GM12878 (cell line): ENCODE measurements at regions not wholly inside any gene's neighbourhood (a gene's known extent, or its start where the extent isn't known, plus 50 kb on each side); places are given as distances from the start of the nearest gene placed in this dataset.

Source experiments
- ATAC-seq: fragments of 200-7000 bp; cut with Tn5 transposase; 3 replicates; pipeline ENCODE4 v1.9.1; 2020; ENCODE audit warnings: mild to moderate bottlenecking, moderate library complexity
- BruUV-seq: library from RNA; stranded (reverse); fragments of 400-500 nt; replicated peaks from 2 replicates; lab custom pipeline; 2021; lab: Mats Ljungman, UMichigan
- CTCF ChIA-PET: fragments of 300-600 bp; sonication (Branson Sonifier 250); formaldehyde crosslinking; extraction: SDS; loops from one replicate; lab custom pipeline; 2021; ENCODE audit warnings: inconsistent platforms; lab: Yijun Ruan, JAX
- POLR2A ChIA-PET: fragments of 350-600 bp; formaldehyde crosslinking; extraction: SDS; loops from one replicate; lab custom pipeline; 2021; ENCODE audit warnings: inconsistent platforms; lab: Charles Lee
- RAD21 ChIA-PET: fragments of 300-600 bp; sonication (Branson Sonifier 250); formaldehyde crosslinking; loops from one replicate; lab custom pipeline; 2023; ENCODE audit warnings: antibody characterized with exemption; ENCODE audit not compliant: unreplicated experiment; lab: Charles Lee
- SMC1A ChIA-PET: fragments of 300-600 bp; sonication (Branson Sonifier 250); formaldehyde crosslinking; loops from one replicate; lab custom pipeline; 2023; ENCODE audit not compliant: unreplicated experiment, uncharacterized antibody; lab: Charles Lee
- DNase-seq: peaks from one replicate; pipeline ENCODE4 v3.0.0-alpha.2; 2011; ENCODE audit warnings: low read depth, low spot score
- FAIRE-seq: peaks from 3 replicates; lab custom pipeline; 2011; peaks lifted over from hg19 to GRCh38; lab: Jason Lieb, UNC
- H2AFZ ChIP-seq: 2 replicates; pipeline ENCODE4 v1.6.0; 2011; ENCODE audit warnings: low read depth, low read length, control low read depth; ENCODE audit not compliant: control insufficient read depth
- H3K27ac ChIP-seq: 2 replicates; pipeline ENCODE4 v1.5.1; 2011; ENCODE audit warnings: control low read depth; ENCODE audit not compliant: control insufficient read depth, insufficient read depth
- H3K27me3 ChIP-seq, 2 experiments: replicated peaks in 1 of 2; 2 replicates each; pipeline versions ENCODE4 v1.6.0 to v1.6.1; 2011; ENCODE audit warnings: low read length in 1 of 2; ENCODE audit not compliant: control insufficient read depth in 2 of 2, insufficient read depth in 2 of 2
- H3K36me3 ChIP-seq, 2 experiments: 2 replicates each; pipeline ENCODE4 v1.5.1; 2011; ENCODE audit warnings: low read length in 1 of 2; ENCODE audit not compliant: control insufficient read depth in 2 of 2, insufficient read depth in 2 of 2
- H3K4me1 ChIP-seq: 2 replicates; pipeline ENCODE4 v1.6.1; 2011; ENCODE audit warnings: mild to moderate bottlenecking, low read length, moderate library complexity, mixed read lengths; ENCODE audit not compliant: control insufficient read depth, insufficient read depth
- H3K4me2 ChIP-seq: 2 replicates; pipeline ENCODE4 v1.6.0; 2011; ENCODE audit warnings: control low read depth; ENCODE audit not compliant: control insufficient read depth, insufficient read depth
- H3K4me3 ChIP-seq: fragments of 200-600 bp; sonication (generic); 2 replicates; pipeline ENCODE4 v1.5.1; 2016
- H3K79me2 ChIP-seq: 2 replicates; pipeline ENCODE4 v1.6.0; 2011; ENCODE audit warnings: low read length; ENCODE audit not compliant: control insufficient read depth, insufficient read depth
- H3K9ac ChIP-seq: 2 replicates; pipeline ENCODE4 v1.8.0; 2011; ENCODE audit warnings: low read length, control low read depth, mixed read lengths; ENCODE audit not compliant: control insufficient read depth, insufficient read depth
- H3K9me3 ChIP-seq: replicated peaks from 3 replicates; pipeline ENCODE4 v1.5.1; 2011; ENCODE audit warnings: mild to moderate bottlenecking, low read length; ENCODE audit not compliant: control insufficient read depth, insufficient read depth
- H4K20me1 ChIP-seq: 2 replicates; pipeline ENCODE4 v1.6.0; 2011; ENCODE audit not compliant: control insufficient read depth, insufficient read depth
- CBX5 ChIP-seq: sonication (generic); IDR thresholded peaks from 2 replicates; pipeline ENCODE4 v1.6.1; 2016; ENCODE audit warnings: low read depth, moderate library complexity, mild to moderate bottlenecking, inconsistent platforms
- CREB1 ChIP-seq: IDR thresholded peaks from 2 replicates; pipeline ENCODE4 v1.6.1; 2012; ENCODE audit warnings: low read depth, mild to moderate bottlenecking, inconsistent platforms
- E4F1 ChIP-seq: fragments of 450-650 bp; IDR thresholded peaks from 2 replicates; pipeline ENCODE4 v1.6.1; 2018; ENCODE audit warnings: borderline replicate concordance, mild to moderate bottlenecking; ENCODE audit not compliant: partially characterized antibody
- HDAC6 ChIP-seq: fragments of 200-600 bp; sonication (generic); IDR thresholded peaks from one replicate; pipeline ENCODE4 v1.8.0; 2017; ENCODE audit warnings: antibody characterized with exemption; ENCODE audit not compliant: unreplicated experiment
- PKNOX1 ChIP-seq: fragments of 450-650 bp; IDR thresholded peaks from 2 replicates; pipeline ENCODE4 v1.6.1; 2016; ENCODE audit warnings: mild to moderate bottlenecking
- POLR2AphosphoS2 ChIP-seq: IDR thresholded peaks from 2 replicates; pipeline ENCODE4 v1.6.1; 2011; ENCODE audit warnings: low read depth, mild to moderate bottlenecking, low read length, improper control_type of control experiment, moderate library complexity
- SREBF1 ChIP-seq: IDR thresholded peaks from 2 replicates; pipeline ENCODE4 v1.6.1; 2012; ENCODE audit warnings: mild to moderate bottlenecking, low read length
- TCF3 ChIP-seq: IDR thresholded peaks from 2 replicates; pipeline ENCODE4 v1.6.1; 2012; ENCODE audit warnings: low read depth, mild to moderate bottlenecking, low read length, borderline replicate concordance; ENCODE audit not compliant: insufficient read depth
- USF2 ChIP-seq: IDR thresholded peaks from 2 replicates; pipeline ENCODE4 v1.6.1; 2011; ENCODE audit warnings: low read depth, low read length, improper control_type of control experiment, borderline replicate concordance
- WRNIP1 ChIP-seq: IDR thresholded peaks from 2 replicates; pipeline ENCODE4 v1.6.1; 2011; ENCODE audit warnings: low read depth, low read length, improper control_type of control experiment, borderline replicate concordance
- ZNF207 ChIP-seq: fragments of 450-650 bp; IDR thresholded peaks from 2 replicates; pipeline ENCODE4 v1.6.1; 2014; ENCODE audit warnings: antibody characterized with exemption, mild to moderate bottlenecking, borderline replicate concordance
- ZNF384 ChIP-seq: IDR thresholded peaks from 2 replicates; pipeline ENCODE4 v1.6.1; 2012; ENCODE audit warnings: low read depth, mild to moderate bottlenecking, low read length, improper control_type of control experiment, borderline replicate concordance
- WGBS: methylation state at CpG from one replicate; pipeline ENCODE4 v1.1.6; 2016; ENCODE audit warnings: low lambda C conversion rate; ENCODE audit not compliant: insufficient replicate concordance, insufficient coverage; ENCODE audit errors: missing lambda C conversion rate; 5-methylcytosine and 5-hydroxymethylcytosine counted together
- in situ Hi-C: fragments of 300-500 bp; cut with MboI; formaldehyde crosslinking; loops from 9 replicates; pipeline ENCODE4 v1.14.3; 2018; ENCODE audit warnings: mixed read lengths
- intact Hi-C: fragments of 100-400 bp; cut with micrococcal nuclease; formaldehyde crosslinking; loops from one replicate; pipeline ENCODE4 v1.14.2; 2022; ENCODE audit not compliant: unreplicated experiment
- TF ChIP-seq, protein P1 (sequence below): IDR thresholded peaks from 2 replicates; pipeline ENCODE4 v1.6.1; 2012; ENCODE audit warnings: improper control_type of control experiment, low read depth, low read length; ENCODE audit not compliant: insufficient replicate concordance

DNA sequence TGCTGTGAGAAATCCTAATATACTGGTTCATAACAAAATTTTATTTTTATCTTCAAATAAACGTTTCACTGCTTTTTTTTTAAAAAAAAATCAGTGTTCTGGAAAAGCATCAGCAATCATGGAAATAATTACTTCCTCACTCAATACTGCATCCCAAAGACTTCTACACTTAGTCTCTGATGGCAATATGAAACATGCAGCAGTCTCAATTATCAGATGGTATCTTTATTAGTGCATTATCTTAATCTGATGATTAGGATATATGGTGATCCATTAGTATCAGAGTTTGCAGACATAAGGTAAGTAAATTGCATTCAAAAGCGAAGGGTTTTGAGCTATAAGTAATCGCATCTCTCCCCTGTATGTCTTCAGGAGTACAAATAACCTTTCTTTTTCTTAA, 218.3 kb upstream of the EDNRB start (continued):
- TF ChIP-seq E4F1 (no peak), ZNF384 (no peak), PKNOX1 (no peak), WRNIP1 (no peak), SREBF1 (no peak)

DNA sequence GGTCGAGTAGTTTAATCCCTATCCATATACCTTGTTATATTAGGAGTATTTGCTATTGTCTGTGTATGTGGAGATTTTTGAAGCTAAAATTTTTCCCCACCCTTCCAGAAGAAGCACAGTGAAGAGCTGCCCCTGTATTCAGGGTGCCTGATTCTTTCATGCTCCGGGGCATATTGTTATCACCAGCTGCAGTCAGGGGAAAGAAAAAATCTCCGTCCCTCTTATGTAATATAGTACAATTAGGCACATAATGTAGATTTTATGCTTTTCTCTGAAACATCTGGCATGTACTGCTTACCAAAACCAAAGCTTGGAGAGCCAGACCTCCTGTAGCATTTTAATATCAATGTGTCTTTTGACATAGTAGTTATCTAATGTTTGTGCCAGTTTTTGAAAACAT, 214.9 kb upstream of the EDNRB start:
- no peaks in the 10 kb centered on the region for H3K4me1 ChIP-seq
- CTCF ChIA-PET, result interaction anchor here (1.6 to 5.0 kb wide), 2 partner anchors 12 to 845 kb away, joined by 5 to 22 read pairs; no protein-coding TSS in a partner anchor
- H2AFZ ChIP-seq, result no peak overlapping the region
- H4K20me1 ChIP-seq, result no peaks in the 10 kb centered on the region
- SMC1A ChIA-PET, result interaction anchor here (0.7 to 1.3 kb wide), 5 partner anchors 12 to 1258 kb away, joined by 3 read pairs; no protein-coding TSS in a partner anchor
- intact Hi-C loops, result loop anchor here (10.0 kb wide), 5 partner anchors 261 to 1191 kb away; no protein-coding TSS in a partner anchor
- POLR2A ChIA-PET, result no interaction called here
- H3K27me3 ChIP-seq, result no peaks in the 10 kb centered on the region; a peak in 1 of 4 replicates
- ATAC-seq (no peak), DNase-seq (no peak), FAIRE-seq (no peak)
- H3K27ac ChIP-seq, result no peak overlapping the region
- H3K36me3 ChIP-seq, result no peaks in the 10 kb centered on the region
- 15% methylated on average over 3 of the region's 3 CpGs for WGBS
- H3K4me2 ChIP-seq, result no peak overlapping the region
- no TSS peak for BruUV-seq
- H3K9me3 ChIP-seq, result no peaks in the 10 kb centered on the region
- H3K79me2 ChIP-seq, result no peaks in the 10 kb centered on the region
- no peak overlapping the region for H3K9ac ChIP-seq
- in situ Hi-C loops, result no loop called here
- H3K4me3 ChIP-seq, result no peak overlapping the region
- RAD21 ChIA-PET, result interaction anchor here (0.8 to 0.9 kb wide), 2 partner anchors 102 to 108 kb away, joined by 3 read pairs; no protein-coding TSS in a partner anchor
- TF ChIP-seq USF2 (no peak), CBX5 (no peak), ZNF207 (no peak), HDAC6 (no peak), SREBF1 (no peak), POLR2AphosphoS2 (no peak), CREB1 (no peak), TCF3 (no peak)
- TF ChIP-seq, protein P1, sequence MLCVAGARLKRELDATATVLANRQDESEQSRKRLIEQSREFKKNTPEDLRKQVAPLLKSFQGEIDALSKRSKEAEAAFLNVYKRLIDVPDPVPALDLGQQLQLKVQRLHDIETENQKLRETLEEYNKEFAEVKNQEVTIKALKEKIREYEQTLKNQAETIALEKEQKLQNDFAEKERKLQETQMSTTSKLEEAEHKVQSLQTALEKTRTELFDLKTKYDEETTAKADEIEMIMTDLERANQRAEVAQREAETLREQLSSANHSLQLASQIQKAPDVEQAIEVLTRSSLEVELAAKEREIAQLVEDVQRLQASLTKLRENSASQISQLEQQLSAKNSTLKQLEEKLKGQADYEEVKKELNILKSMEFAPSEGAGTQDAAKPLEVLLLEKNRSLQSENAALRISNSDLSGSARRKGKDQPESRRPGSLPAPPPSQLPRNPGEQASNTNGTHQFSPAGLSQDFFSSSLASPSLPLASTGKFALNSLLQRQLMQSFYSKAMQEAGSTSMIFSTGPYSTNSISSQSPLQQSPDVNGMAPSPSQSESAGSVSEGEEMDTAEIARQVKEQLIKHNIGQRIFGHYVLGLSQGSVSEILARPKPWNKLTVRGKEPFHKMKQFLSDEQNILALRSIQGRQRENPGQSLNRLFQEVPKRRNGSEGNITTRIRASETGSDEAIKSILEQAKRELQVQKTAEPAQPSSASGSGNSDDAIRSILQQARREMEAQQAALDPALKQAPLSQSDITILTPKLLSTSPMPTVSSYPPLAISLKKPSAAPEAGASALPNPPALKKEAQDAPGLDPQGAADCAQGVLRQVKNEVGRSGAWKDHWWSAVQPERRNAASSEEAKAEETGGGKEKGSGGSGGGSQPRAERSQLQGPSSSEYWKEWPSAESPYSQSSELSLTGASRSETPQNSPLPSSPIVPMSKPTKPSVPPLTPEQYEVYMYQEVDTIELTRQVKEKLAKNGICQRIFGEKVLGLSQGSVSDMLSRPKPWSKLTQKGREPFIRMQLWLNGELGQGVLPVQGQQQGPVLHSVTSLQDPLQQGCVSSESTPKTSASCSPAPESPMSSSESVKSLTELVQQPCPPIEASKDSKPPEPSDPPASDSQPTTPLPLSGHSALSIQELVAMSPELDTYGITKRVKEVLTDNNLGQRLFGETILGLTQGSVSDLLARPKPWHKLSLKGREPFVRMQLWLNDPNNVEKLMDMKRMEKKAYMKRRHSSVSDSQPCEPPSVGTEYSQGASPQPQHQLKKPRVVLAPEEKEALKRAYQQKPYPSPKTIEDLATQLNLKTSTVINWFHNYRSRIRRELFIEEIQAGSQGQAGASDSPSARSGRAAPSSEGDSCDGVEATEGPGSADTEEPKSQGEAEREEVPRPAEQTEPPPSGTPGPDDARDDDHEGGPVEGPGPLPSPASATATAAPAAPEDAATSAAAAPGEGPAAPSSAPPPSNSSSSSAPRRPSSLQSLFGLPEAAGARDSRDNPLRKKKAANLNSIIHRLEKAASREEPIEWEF, result no peak
